ENCODE measurements at regions not wholly inside any gene's neighbourhood (a gene's known extent, or its start where the extent isn't known, plus 50 kb on each side); places are given as distances from the start of the nearest gene placed in this dataset.

GRCh38 chr11:80109031-80109430, 668.2 kb upstream of the TENM4 start:
- no peak overlapping the region for H3K4me2 ChIP-seq (ENCODE audit: low read depth, low read length)
- H3K4me3 ChIP-seq (replicated peaks in 1 of 3; ENCODE audit: insufficient read depth in 1 of 3, low read depth in 2 of 3, low read length in 3 of 3): no peak overlapping the region
- intact Hi-C loops (cut with micrococcal nuclease; ENCODE audit: unreplicated experiment): no loop called here
- H3K36me3 ChIP-seq (replicated peaks in 1 of 2; ENCODE audit: control insufficient read depth in 1 of 2, insufficient read depth in 2 of 2, low read length in 2 of 2): no peaks in the 10 kb centered on the region
- in situ Hi-C loops (cut with HindIII; ENCODE audit: extremely low pct_ligation_motif_present, low pct_unique_long_range_greater_than_20kb): no loop called here
- CTCF ChIA-PET (ENCODE audit: low intra/inter-chr PET ratio, low total read pairs): no interaction called here
- POLR2A ChIA-PET: no interaction called here
- no peak overlapping the region for H3K27ac ChIP-seq (ENCODE audit: extremely low read length, insufficient read depth, low read length)
- no peak for TF ChIP-seq NCOR1 (IDR thresholded peaks at IDR 0.05; ENCODE audit: borderline replicate concordance, low read length)
- TF ChIP-seq FOXP1 (IDR thresholded peaks at IDR 0.05): no peak
- no peak for TF ChIP-seq FOXP1 (CRISPR knock-in tag; IDR thresholded peaks at IDR 0.05)
- no peak for TF ChIP-seq CBX2 (IDR thresholded peaks at IDR 0.05; ENCODE audit: low read depth, low read length)
- no peak for TF ChIP-seq CBX2 (CRISPR knock-in tag; IDR thresholded peaks at IDR 0.05; ENCODE audit: low read depth)
- TF ChIP-seq ZNF878 (CRISPR knock-in tag; IDR thresholded peaks at IDR 0.05): no peak
- TF ChIP-seq ZNF33B (CRISPR knock-in tag; IDR thresholded peaks at IDR 0.05): no peak
- TF ChIP-seq ZKSCAN1 (IDR thresholded peaks at IDR 0.05; ENCODE audit: low read length): no peak
- TF ChIP-seq MED8 (CRISPR knock-in tag; IDR thresholded peaks at IDR 0.05; ENCODE audit: insufficient replicate concordance): no peak
- TF ChIP-seq ZNF431 (CRISPR knock-in tag; IDR thresholded peaks at IDR 0.05; ENCODE audit: borderline replicate concordance, low read depth): no peak
- TF ChIP-seq ZNF207 (IDR thresholded peaks at IDR 0.05; ENCODE audit: borderline replicate concordance): no peak
- TF ChIP-seq ZKSCAN8 (CRISPR knock-in tag; IDR thresholded peaks at IDR 0.05; ENCODE audit: borderline replicate concordance): no peak
- no peak for TF ChIP-seq ZNF572 (CRISPR knock-in tag; IDR thresholded peaks at IDR 0.05)
- TF ChIP-seq HNRNPL (IDR thresholded peaks at IDR 0.05; ENCODE audit: low read depth, low read length): no peak
- no peak for TF ChIP-seq ZNF317 (CRISPR knock-in tag; IDR thresholded peaks at IDR 0.05)
- no peak for FAIRE-seq
- DNase-seq (ENCODE audit: low spot score): no peak
- H3K4me1 ChIP-seq (ENCODE audit: insufficient read depth, low read length): no peaks in the 10 kb centered on the region
- no peak overlapping the region for H3K9ac ChIP-seq (ENCODE audit: insufficient read depth, low read depth, low read length)
- H3K9me3 ChIP-seq (ENCODE audit: low read length): no peaks in the 10 kb centered on the region
- H3K79me2 ChIP-seq (ENCODE audit: insufficient read depth, low read length): no peaks in the 10 kb centered on the region
- H4K20me1 ChIP-seq (ENCODE audit: insufficient read depth, low read length): no peaks in the 10 kb centered on the region
- BruUV-seq (replicated peaks): no TSS peak
- no peak overlapping the region for H2AFZ ChIP-seq (ENCODE audit: low read length)
- WGBS (ENCODE audit: low lambda C conversion rate): 26% methylated on average over 3 of the region's 3 CpGs
- ATAC-seq: no peak
- no peaks in the 10 kb centered on the region for H3K27me3 ChIP-seq (ENCODE audit: control insufficient read depth in 1 of 2, insufficient read depth in 2 of 2, low read length in 2 of 2)
